GM19438 (cell line): ENCODE measurements at regions not wholly inside any gene's neighbourhood (a gene's known extent, or its start where the extent isn't known, plus 50 kb on each side); places are given as distances from the start of the nearest gene placed in this dataset.

Experiments
- ATAC-seq: cut with Tn5 transposase; IDR thresholded peaks from one replicate; pipeline ENCODE4 v1.9.1; 2021; ENCODE audit warnings: low read depth; ENCODE audit not compliant: unreplicated experiment

- no peak for ATAC-seq
Measured at GRCh38 chr5:165083394-165083793, 1578.0 kb downstream of the MAT2B start.

- ATAC-seq, result no peak
Measured at GRCh38 chr5:165086465-165086864, 1581.0 kb downstream of the MAT2B start.

GRCh38 chr5:165094782-165095181, 1589.4 kb downstream of the MAT2B start:
- ATAC-seq, result no peak

- no peak for ATAC-seq
Measured at GRCh38 chr5:165101709-165102108, 1596.3 kb downstream of the MAT2B start.

- no peak for ATAC-seq
Measured at GRCh38 chr5:165104611-165105010, 1599.2 kb downstream of the MAT2B start.

GRCh38 chr5:165108809-165109208, 1603.4 kb downstream of the MAT2B start:
- no peak for ATAC-seq

- no peak for ATAC-seq
Measured at GRCh38 chr5:165119175-165119574, 1613.8 kb downstream of the MAT2B start.

GRCh38 chr5:165126598-165126997, 1621.2 kb downstream of the MAT2B start:
- no peak for ATAC-seq

- ATAC-seq, result no peak
Measured at GRCh38 chr5:165127941-165128340, 1622.5 kb downstream of the MAT2B start.

- ATAC-seq, result no peak
Measured at GRCh38 chr5:165130656-165131055, 1625.2 kb downstream of the MAT2B start.

GRCh38 chr5:165134155-165134554, 1628.7 kb downstream of the MAT2B start:
- no peak for ATAC-seq

- ATAC-seq, result no peak
Measured at GRCh38 chr5:165135565-165135964, 1630.1 kb downstream of the MAT2B start.

- ATAC-seq, result no peak
Measured at GRCh38 chr5:165137701-165138100, 1632.3 kb downstream of the MAT2B start.

GRCh38 chr5:165138236-165138635, 1632.8 kb downstream of the MAT2B start:
- no peak for ATAC-seq

- no peak for ATAC-seq
Measured at GRCh38 chr5:165139262-165139661, 1633.8 kb downstream of the MAT2B start.

- no peak for ATAC-seq
Measured at GRCh38 chr5:165139721-165140120, 1634.3 kb downstream of the MAT2B start.

GRCh38 chr5:165143741-165144140, 1638.3 kb downstream of the MAT2B start:
- no peak for ATAC-seq

GRCh38 chr5:165149431-165149830, 1644.0 kb downstream of the MAT2B start:
- no peak for ATAC-seq

GRCh38 chr5:165152058-165152457, 1646.6 kb downstream of the MAT2B start:
- no peak for ATAC-seq

- ATAC-seq, result no peak
Measured at GRCh38 chr5:165157219-165157618, 1651.8 kb downstream of the MAT2B start.

GRCh38 chr5:165161204-165161603, 1655.8 kb downstream of the MAT2B start:
- no peak for ATAC-seq

- ATAC-seq, result no peak
Measured at GRCh38 chr5:165163861-165164260, 1658.4 kb downstream of the MAT2B start.

GRCh38 chr5:165173651-165174050, 1668.2 kb downstream of the MAT2B start:
- no peak for ATAC-seq
